HT-29 (cell line): ENCODE measurements at regions not wholly inside any gene's neighbourhood (a gene's known extent, or its start where the extent isn't known, plus 50 kb on each side); places are given as distances from the start of the nearest gene placed in this dataset.
A peak's percentile ranks its signal among the peaks of the same experiment; 100 is the strongest.

ENCODE experiments used
- DNase-seq: peaks from one replicate; pipeline ENCODE4 v3.0.0-alpha.2; 2015; ENCODE audit warnings: low spot score

GRCh38 chr5:35324201-35324600 lies 93.9 kb upstream of the PRLR start:
- no peak for DNase-seq

DNA sequence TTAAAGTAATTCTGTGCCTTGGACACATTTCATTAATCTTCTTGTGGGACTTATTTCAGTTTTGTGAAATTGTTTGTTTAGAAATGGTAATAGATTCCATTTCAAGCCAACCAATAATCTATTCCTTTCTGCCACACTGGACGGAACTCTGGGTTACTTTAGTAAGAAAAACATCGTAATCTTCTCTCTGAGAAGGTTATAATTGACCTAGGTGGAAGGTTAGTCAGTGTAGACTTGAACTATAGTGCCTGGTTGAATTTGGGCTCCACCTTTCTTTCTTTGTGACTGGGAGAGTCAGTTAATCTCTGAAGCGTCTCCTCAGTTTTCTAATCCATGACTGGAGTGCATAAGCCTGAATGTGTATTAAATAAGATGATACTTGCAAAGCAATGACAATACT lies 89.7 kb upstream of the PRLR start:
- DNase-seq, result no peak

GRCh38 chr5:35319333-35320002 lies 89.2 kb upstream of the PRLR start:
- no peak for DNase-seq

GRCh38 chr5:35317586-35317985 lies 87.3 kb upstream of the PRLR start:
- no peak for DNase-seq

- no peak for DNase-seq
These were observed 86.5 kb upstream of the PRLR start for GRCh38 chr5:35316611-35317274.

- DNase-seq, result no peak
These were observed 83.0 kb upstream of the PRLR start for GRCh38 chr5:35313291-35313690.

GRCh38 chr5:35312267-35312666 lies 82.0 kb upstream of the PRLR start:
- DNase-seq, result no peak

DNA sequence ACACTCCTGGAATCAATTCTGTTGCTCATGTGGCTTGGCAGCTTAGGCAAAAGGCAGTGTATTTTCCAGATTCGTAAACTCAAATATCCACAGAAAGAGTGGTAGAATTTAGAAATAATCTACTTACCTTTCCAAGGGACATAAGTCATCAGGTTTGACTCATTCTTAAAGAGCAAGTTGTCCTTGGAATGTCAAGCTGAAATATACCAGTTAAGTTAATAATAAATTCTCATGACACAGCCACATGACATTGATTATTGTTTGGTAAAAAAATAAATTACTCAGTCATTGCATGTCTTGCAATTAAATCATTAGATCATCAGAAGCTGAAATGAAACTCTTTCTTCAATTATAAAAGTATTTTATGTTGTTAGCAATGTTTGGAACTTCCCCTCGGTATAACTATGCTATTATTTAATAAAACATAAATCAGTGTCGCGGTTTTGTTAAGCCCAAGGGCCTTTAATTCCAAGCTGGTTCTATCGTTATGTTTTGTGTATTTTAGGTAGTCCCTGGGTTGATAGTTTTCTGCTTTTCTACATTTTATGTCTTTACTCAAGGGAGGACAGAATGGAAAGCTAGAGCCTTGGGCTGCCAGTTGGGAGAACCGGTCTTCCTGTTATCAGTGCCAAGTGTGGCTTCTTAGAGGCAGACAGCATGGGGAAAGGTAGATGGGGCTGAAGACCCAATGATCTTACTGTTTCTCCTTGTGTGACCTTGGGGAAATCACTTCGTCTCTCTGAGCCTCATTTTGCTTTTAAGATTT lies 79.3 kb upstream of the PRLR start:
- DNase-seq, result no peak

- DNase-seq, result no peak
These were observed 78.1 kb upstream of the PRLR start for GRCh38 chr5:35308421-35308820.

DNA sequence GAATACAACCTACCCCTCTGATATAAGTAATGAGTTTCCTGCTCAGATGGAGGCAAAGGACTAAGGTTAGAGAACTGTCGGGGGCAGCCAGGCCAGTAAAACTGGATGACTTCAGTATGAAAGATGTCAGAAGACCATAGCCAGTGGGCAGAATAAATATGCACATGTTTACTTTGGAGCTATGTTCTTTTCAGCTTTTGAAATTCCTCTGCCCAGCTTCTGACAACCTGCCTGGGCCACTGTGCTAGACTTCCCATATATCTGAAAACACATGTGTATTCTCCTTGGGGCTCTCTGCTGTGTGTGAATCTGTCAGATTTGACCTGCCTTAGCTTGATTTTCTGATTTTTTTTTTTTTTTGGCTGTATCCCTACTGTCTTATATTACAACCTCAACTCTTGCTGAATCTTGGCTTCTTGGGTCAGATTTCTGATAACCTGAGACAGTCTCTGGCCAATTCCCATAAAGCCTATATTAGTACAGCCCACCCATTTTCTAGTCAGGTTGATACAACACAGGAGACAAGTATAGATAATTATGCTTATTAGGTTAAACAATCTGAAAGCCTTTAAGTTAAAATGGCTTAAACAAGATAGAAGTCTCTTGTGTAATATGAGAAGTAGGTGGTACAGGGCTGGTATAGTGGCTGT lies 76.6 kb upstream of the PRLR start:
- DNase-seq, result no peak

GRCh38 chr5:35305336-35306020 lies 75.2 kb upstream of the PRLR start:
- no peak for DNase-seq

- no peak for DNase-seq
These were observed 74.0 kb upstream of the PRLR start for GRCh38 chr5:35304291-35304690.

GRCh38 chr5:35303152-35303551 lies 72.9 kb upstream of the PRLR start:
- DNase-seq, result no peak

- no peak for DNase-seq
These were observed 72.3 kb upstream of the PRLR start for GRCh38 chr5:35302544-35302943.

DNA sequence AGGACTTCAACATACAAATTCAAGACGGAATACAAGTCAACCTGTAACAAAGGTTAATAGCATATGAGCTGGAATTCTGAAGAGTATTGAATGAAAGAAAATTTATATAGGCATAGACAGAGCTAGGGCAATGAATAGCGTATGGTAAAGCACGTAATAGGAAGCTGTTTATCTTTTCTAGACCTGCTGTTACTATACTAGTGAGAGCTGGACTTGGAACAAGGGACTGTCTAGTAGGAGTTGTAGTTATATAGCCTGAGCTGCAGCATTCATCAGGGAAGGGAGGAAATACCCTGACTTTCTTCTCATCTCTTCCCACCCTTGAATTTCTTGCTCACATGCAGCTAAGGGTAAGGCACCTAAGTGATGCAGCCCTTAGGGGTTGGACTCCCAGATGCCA lies 67.5 kb upstream of the PRLR start:
- no peak for DNase-seq

- peak; percentile 28 for DNase-seq
These were observed 64.7 kb upstream of the PRLR start for GRCh38 chr5:35294976-35295375.

- DNase-seq, result no peak
These were observed 63.7 kb upstream of the PRLR start for GRCh38 chr5:35294017-35294416.

GRCh38 chr5:35285435-35285834 lies 55.1 kb upstream of the PRLR start:
- DNase-seq, result no peak

DNA sequence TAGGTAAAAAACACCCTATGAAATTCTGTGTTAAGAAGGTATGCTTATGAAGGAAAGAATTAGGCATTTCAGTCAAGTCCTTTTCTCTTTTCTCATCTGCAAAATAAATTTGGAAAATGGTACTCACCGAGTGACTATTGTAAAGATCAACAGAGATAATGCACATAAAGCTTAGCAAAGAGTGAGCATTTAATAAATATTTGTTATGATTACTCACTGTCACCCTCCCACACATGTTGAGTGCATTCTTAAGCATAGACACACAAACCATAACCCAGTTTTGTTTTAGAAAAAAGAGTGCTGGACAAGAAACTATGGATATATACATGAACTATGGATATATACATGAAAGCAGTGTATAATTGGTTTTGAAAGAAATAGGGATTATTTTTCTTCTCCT lies 54.7 kb upstream of the PRLR start:
- no peak for DNase-seq

DNA sequence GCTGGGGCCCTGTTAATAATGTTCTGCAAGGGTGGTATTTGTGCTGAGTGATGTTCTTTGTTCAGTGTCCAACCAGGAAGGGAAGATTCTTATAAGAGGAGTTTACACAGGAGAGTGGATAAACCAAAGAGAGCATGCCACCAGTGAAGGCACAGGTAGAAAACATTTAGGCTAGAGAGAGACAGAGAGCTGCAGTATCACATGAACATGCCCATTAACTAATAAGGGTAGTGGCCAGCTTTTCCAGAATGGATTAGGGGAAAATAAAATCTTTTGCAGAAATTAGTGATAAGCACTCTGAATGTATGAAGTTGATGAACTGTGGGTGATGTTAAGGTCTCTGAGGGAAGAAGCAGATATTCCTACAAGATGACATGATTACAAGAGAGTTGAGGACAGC lies 54.1 kb upstream of the PRLR start:
- DNase-seq, result no peak

- no peak for DNase-seq
These were observed 52.5 kb upstream of the PRLR start for GRCh38 chr5:35282810-35283209.

GRCh38 chr5:35281613-35282012 lies 51.3 kb upstream of the PRLR start:
- no peak for DNase-seq
